DOHH2 (cell line): ENCODE measurements at regions not wholly inside any gene's neighbourhood (a gene's known extent, or its start where the extent isn't known, plus 50 kb on each side); places are given as distances from the start of the nearest gene placed in this dataset.

Source experiments
- EZH2phosphoT487 ChIP-seq: fragments of 200-600 bp; sonication (generic); IDR thresholded peaks from 2 replicates; pipeline ENCODE4 v1.6.1; 2017; ENCODE audit warnings: borderline replicate concordance, mild to moderate bottlenecking, antibody characterized with exemption, low read length, moderate library complexity, mixed read lengths
- TF ChIP-seq, protein P1 (sequence below): fragments of 200-600 bp; sonication (generic); IDR thresholded peaks from one replicate; pipeline ENCODE4 v1.5.1; 2014; ENCODE audit warnings: antibody characterized with exemption, mild to moderate bottlenecking, low read depth, low read length; ENCODE audit not compliant: poor library complexity, severe bottlenecking

- no peak for TF ChIP-seq EZH2phosphoT487
- TF ChIP-seq, protein P1, sequence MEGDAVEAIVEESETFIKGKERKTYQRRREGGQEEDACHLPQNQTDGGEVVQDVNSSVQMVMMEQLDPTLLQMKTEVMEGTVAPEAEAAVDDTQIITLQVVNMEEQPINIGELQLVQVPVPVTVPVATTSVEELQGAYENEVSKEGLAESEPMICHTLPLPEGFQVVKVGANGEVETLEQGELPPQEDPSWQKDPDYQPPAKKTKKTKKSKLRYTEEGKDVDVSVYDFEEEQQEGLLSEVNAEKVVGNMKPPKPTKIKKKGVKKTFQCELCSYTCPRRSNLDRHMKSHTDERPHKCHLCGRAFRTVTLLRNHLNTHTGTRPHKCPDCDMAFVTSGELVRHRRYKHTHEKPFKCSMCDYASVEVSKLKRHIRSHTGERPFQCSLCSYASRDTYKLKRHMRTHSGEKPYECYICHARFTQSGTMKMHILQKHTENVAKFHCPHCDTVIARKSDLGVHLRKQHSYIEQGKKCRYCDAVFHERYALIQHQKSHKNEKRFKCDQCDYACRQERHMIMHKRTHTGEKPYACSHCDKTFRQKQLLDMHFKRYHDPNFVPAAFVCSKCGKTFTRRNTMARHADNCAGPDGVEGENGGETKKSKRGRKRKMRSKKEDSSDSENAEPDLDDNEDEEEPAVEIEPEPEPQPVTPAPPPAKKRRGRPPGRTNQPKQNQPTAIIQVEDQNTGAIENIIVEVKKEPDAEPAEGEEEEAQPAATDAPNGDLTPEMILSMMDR: no peak
Observed at GRCh38 chrX:40371376-40371775, 209.4 kb upstream of the ATP6AP2 start.
